Astrocyte (in vitro differentiated cells and primary cell): ENCODE measurements at regions not wholly inside any gene's neighbourhood (a gene's known extent, or its start where the extent isn't known, plus 50 kb on each side); places are given as distances from the start of the nearest gene placed in this dataset.

Source experiments
- DNase-seq: peaks from one replicate; pipeline ENCODE4 v3.0.0-alpha.2; 2010; ENCODE audit warnings: low read depth
- FAIRE-seq: peaks from 2 replicates; lab custom pipeline; 2011; peaks lifted over from hg19 to GRCh38; lab: Jason Lieb, UNC
- H2AFZ ChIP-seq: 2 replicates; pipeline ENCODE4 v1.6.0; 2012; ENCODE audit warnings: low read depth, low read length, inconsistent platforms
- H3K27ac ChIP-seq: 2 replicates; pipeline ENCODE4 v1.5.1; 2011; ENCODE audit warnings: low read depth, low read length, inconsistent platforms
- H3K27me3 ChIP-seq: 2 replicates; pipeline ENCODE4 v1.6.0; 2011; ENCODE audit warnings: low read length, inconsistent platforms; ENCODE audit not compliant: insufficient read depth
- H3K36me3 ChIP-seq: 2 replicates; pipeline ENCODE4 v1.5.1; 2011; ENCODE audit warnings: low read length, inconsistent platforms; ENCODE audit not compliant: insufficient read depth
- H3K4me1 ChIP-seq: 2 replicates; pipeline ENCODE4 v1.5.1; 2011; ENCODE audit warnings: low read length, inconsistent platforms; ENCODE audit not compliant: insufficient read depth
- H3K4me2 ChIP-seq: 2 replicates; pipeline ENCODE4 v1.6.0; 2012; ENCODE audit warnings: low read length, inconsistent platforms
- H3K4me3 ChIP-seq: 2 replicates; pipeline ENCODE4 v1.5.1; 2011; ENCODE audit warnings: low read depth, mild to moderate bottlenecking, low read length, inconsistent platforms; ENCODE audit not compliant: insufficient read depth
- H3K79me2 ChIP-seq: 2 replicates; pipeline ENCODE4 v1.6.0; 2012; ENCODE audit warnings: mild to moderate bottlenecking, low read length, inconsistent platforms; ENCODE audit not compliant: insufficient read depth
- H3K9ac ChIP-seq: 2 replicates; pipeline ENCODE4 v1.6.0; 2012; ENCODE audit warnings: mild to moderate bottlenecking, low read length, inconsistent platforms
- H3K9me3 ChIP-seq: 2 replicates; pipeline ENCODE4 v1.5.1; 2012; ENCODE audit warnings: low read depth, mild to moderate bottlenecking, low read length, inconsistent platforms; ENCODE audit not compliant: insufficient read depth
- H4K20me1 ChIP-seq: 2 replicates; pipeline ENCODE4 v1.6.0; 2012; ENCODE audit warnings: low read length, inconsistent platforms; ENCODE audit not compliant: insufficient read depth
- H3K27ac Mint-ChIP-seq: one replicate; pipeline ENCODE4 v1.8.0; 2021; ENCODE audit warnings: mild to moderate bottlenecking, mixed read lengths; ENCODE audit not compliant: unreplicated experiment
- H3K27me3 Mint-ChIP-seq: one replicate; pipeline ENCODE4 v1.8.0; 2021; ENCODE audit warnings: low read depth, mixed read lengths; ENCODE audit not compliant: unreplicated experiment
- H3K36me3 Mint-ChIP-seq: one replicate; pipeline ENCODE4 v1.8.0; 2021; ENCODE audit warnings: low read depth, mixed read lengths; ENCODE audit not compliant: unreplicated experiment
- H3K4me1 Mint-ChIP-seq: one replicate; pipeline ENCODE4 v1.8.0; 2021; ENCODE audit warnings: low read depth, mixed read lengths; ENCODE audit not compliant: unreplicated experiment
- H3K4me3 Mint-ChIP-seq: one replicate; pipeline ENCODE4 v1.8.0; 2021; ENCODE audit warnings: mild to moderate bottlenecking, moderate library complexity, mixed read lengths; ENCODE audit not compliant: unreplicated experiment
- H3K9me3 Mint-ChIP-seq: one replicate; pipeline ENCODE4 v1.8.0; 2021; ENCODE audit warnings: mild to moderate bottlenecking, mixed read lengths; ENCODE audit not compliant: unreplicated experiment
- EZH2 ChIP-seq: IDR thresholded peaks from 2 replicates; pipeline ENCODE4 v1.6.1; 2012; ENCODE audit warnings: mild to moderate bottlenecking, low read length, inconsistent platforms; ENCODE audit not compliant: insufficient read depth
- TF ChIP-seq, protein P1 (sequence below): IDR thresholded peaks from 2 replicates; pipeline ENCODE4 v1.5.1; 2011; ENCODE audit warnings: low read depth, mild to moderate bottlenecking, inconsistent platforms, low read length, moderate library complexity; ENCODE audit not compliant: insufficient read depth

DNA sequence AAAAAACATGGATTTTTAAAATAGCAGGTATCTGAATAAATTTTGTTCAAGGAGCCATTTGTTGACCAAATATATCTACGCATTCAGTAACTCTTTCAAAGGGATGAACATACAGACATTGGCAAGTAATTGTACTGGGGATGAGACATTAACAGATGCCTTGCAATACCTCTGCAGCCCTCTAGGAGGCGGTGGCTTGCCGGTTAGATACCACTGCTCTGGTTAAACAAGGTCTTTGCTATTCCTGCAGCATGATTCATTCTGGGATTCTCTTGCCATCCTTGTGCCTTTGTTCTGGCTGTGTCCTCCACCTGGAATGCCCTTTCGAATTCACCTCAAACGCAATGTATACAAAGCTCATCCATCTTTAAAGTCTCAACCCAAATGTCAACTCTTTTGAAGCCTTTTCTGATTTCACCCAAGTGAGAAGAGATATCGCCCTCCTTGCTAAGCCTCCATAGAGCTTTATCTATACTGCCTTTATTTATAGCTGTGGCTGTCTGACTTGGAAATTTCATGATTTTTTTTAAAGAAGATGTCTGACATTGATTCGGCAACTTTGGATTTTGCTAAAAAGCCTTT is 131.0 kb upstream of the SRRM4 start:
- H3K27me3 ChIP-seq = no peaks in the 10 kb centered on the region
- no peak overlapping the region for H3K27ac ChIP-seq
- TF ChIP-seq, protein P1, sequence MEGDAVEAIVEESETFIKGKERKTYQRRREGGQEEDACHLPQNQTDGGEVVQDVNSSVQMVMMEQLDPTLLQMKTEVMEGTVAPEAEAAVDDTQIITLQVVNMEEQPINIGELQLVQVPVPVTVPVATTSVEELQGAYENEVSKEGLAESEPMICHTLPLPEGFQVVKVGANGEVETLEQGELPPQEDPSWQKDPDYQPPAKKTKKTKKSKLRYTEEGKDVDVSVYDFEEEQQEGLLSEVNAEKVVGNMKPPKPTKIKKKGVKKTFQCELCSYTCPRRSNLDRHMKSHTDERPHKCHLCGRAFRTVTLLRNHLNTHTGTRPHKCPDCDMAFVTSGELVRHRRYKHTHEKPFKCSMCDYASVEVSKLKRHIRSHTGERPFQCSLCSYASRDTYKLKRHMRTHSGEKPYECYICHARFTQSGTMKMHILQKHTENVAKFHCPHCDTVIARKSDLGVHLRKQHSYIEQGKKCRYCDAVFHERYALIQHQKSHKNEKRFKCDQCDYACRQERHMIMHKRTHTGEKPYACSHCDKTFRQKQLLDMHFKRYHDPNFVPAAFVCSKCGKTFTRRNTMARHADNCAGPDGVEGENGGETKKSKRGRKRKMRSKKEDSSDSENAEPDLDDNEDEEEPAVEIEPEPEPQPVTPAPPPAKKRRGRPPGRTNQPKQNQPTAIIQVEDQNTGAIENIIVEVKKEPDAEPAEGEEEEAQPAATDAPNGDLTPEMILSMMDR = peak; percentile 25
- no peak for TF ChIP-seq EZH2
- H3K36me3 Mint-ChIP-seq = no peaks in the 10 kb centered on the region
- H3K4me3 ChIP-seq = no peak overlapping the region
- H3K9me3 Mint-ChIP-seq = no peaks in the 10 kb centered on the region
- no peaks in the 10 kb centered on the region for H4K20me1 ChIP-seq
- H2AFZ ChIP-seq = no peak overlapping the region
- no peak overlapping the region for H3K27ac Mint-ChIP-seq
- FAIRE-seq (no peak), DNase-seq (no peak)
- no peak overlapping the region for H3K4me2 ChIP-seq
- no peak overlapping the region for H3K4me3 Mint-ChIP-seq
- no peaks in the 10 kb centered on the region for H3K9me3 ChIP-seq
- H3K27me3 Mint-ChIP-seq = peaks cover 17% of the 10 kb centered on the region
- H3K79me2 ChIP-seq = no peaks in the 10 kb centered on the region
- H3K4me1 Mint-ChIP-seq = no peaks in the 10 kb centered on the region
- no peaks in the 10 kb centered on the region for H3K4me1 ChIP-seq
- H3K36me3 ChIP-seq = no peaks in the 10 kb centered on the region
- no peak overlapping the region for H3K9ac ChIP-seq

DNA sequence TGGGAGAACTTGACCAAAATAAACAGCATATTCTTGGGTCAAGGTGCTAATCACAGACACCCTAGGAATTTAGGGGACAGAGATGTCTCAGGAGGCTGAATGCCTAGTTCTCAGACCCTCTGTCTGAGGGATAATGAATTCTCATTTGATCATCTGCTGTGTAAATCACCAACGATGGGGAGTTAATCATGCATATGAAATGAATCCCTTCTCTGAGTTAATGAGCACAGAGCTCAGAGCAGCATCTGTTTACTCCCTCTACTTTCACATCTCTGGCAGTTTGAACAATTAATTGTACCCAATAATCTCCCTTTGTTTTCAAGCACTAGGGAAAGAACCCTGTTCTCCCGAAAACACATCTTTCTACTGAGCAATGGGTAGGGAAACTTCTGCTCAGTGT is 129.4 kb upstream of the SRRM4 start:
- Histone ChIP-seq H3K27me3 (no peaks in the 10 kb centered on the region), H3K36me3 (no peaks in the 10 kb centered on the region), H2AFZ (no peak overlapping the region), H3K27ac (no peak overlapping the region), H3K79me2 (no peaks in the 10 kb centered on the region), H4K20me1 (no peaks in the 10 kb centered on the region), H3K4me2 (no peak overlapping the region), H3K9me3 (no peaks in the 10 kb centered on the region), H3K4me1 (no peaks in the 10 kb centered on the region), H3K4me3 (no peak overlapping the region), H3K9ac (no peak overlapping the region)
- Mint-ChIP-seq H3K27ac (no peak overlapping the region), H3K4me3 (no peak overlapping the region), H3K4me1 (no peaks in the 10 kb centered on the region), H3K9me3 (no peaks in the 10 kb centered on the region), H3K27me3 (peaks cover 19% of the 10 kb centered on the region), H3K36me3 (no peaks in the 10 kb centered on the region)
- TF ChIP-seq, protein P1 = no peak
- no peak for TF ChIP-seq EZH2
- DNase-seq = no peak
- FAIRE-seq = no peak

DNA sequence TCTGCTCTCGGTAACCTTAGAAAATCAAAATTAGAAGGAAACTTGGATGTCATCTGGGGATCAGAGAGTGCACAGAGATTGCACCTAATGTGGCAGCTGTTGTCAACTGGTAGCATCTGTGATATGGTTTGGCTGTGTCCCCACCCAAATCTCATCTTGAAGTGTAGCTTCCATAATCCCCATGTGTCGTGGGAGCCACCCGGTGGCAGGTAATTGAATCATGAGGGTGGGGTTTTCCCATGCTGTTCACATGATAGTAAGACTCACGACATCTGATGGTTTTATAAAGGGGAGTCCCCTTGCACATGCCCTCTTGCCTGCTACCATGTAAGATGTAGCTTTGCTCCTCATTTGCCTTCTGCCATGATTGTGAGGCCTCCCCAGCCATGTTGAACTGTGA is 127.7 kb upstream of the SRRM4 start:
- Histone ChIP-seq H3K4me1 (no peaks in the 10 kb centered on the region), H3K27ac (no peak overlapping the region), H4K20me1 (no peaks in the 10 kb centered on the region), H3K9me3 (no peaks in the 10 kb centered on the region), H3K4me3 (no peak overlapping the region), H3K36me3 (no peaks in the 10 kb centered on the region), H3K4me2 (no peak overlapping the region), H3K27me3 (no peaks in the 10 kb centered on the region), H3K79me2 (no peaks in the 10 kb centered on the region), H3K9ac (no peak overlapping the region), H2AFZ (no peak overlapping the region)
- no peak for FAIRE-seq
- no peaks in the 10 kb centered on the region for H3K36me3 Mint-ChIP-seq
- no peaks in the 10 kb centered on the region for H3K4me1 Mint-ChIP-seq
- H3K9me3 Mint-ChIP-seq = no peaks in the 10 kb centered on the region
- H3K27me3 Mint-ChIP-seq = peaks cover 18% of the 10 kb centered on the region
- no peak overlapping the region for H3K4me3 Mint-ChIP-seq
- no peak for DNase-seq
- no peak overlapping the region for H3K27ac Mint-ChIP-seq
- TF ChIP-seq, protein P1 = no peak
- no peak for TF ChIP-seq EZH2
